ENCODE measurements at regions not wholly inside any gene's neighbourhood (a gene's known extent, or its start where the extent isn't known, plus 50 kb on each side); places are given as distances from the start of the nearest gene placed in this dataset.

- TF ChIP-seq CHD7 (IDR thresholded peaks at IDR 0.05; ENCODE audit: insufficient replicate concordance, low read length) (no peak), JUND (IDR thresholded peaks at IDR 0.05; ENCODE audit: low read length) (no peak), KDM4A (IDR thresholded peaks at IDR 0.05; ENCODE audit: low read depth, low read length, severe bottlenecking) (no peak), SRF (IDR thresholded peaks at IDR 0.05; ENCODE audit: low read depth, low read length) (no peak), MAX (IDR thresholded peaks at IDR 0.05) (no peak), RAD21 (IDR thresholded peaks at IDR 0.05 in 1 of 2, conservative IDR thresholded peaks at IDR 0.05 in 1 of 2; ENCODE audit: low read depth in 2 of 2, low read length in 2 of 2) (no peak), TBP (IDR thresholded peaks at IDR 0.05; ENCODE audit: low read depth, low read length) (no peak), GABPA (IDR thresholded peaks at IDR 0.05; ENCODE audit: borderline replicate concordance, insufficient read depth, low read length) (no peak), ATF2 (IDR thresholded peaks at IDR 0.05; ENCODE audit: low read length) (no peak)
Observed at GRCh38 chr4:71171592-71171991, 167.2 kb upstream of the SLC4A4 start (continued).
